Gastroesophageal sphincter (tissue), 3 donors: ENCODE measurements at regions not wholly inside any gene's neighbourhood (a gene's known extent, or its start where the extent isn't known, plus 50 kb on each side); places are given as distances from the start of the nearest gene placed in this dataset.

Experiments used
- CTCF ChIP-seq, 4 experiments: fragments of 200-600 bp in 2 of 4; fragments of 450-650 bp in 2 of 4; sonication (generic) in 1 of 4; IDR thresholded peaks; one replicate each; pipeline ENCODE4 v1.5.1; 2017 to 2019; ENCODE audit warnings: antibody characterized with exemption in 4 of 4, mild to moderate bottlenecking in 2 of 4, moderate library complexity in 2 of 4
- POLR2A ChIP-seq, 2 donors: fragments of 450-650 bp; IDR thresholded peaks; one replicate each; pipeline ENCODE4 v1.6.1; 2017; ENCODE audit warnings: antibody characterized with exemption in 2 of 2, mild to moderate bottlenecking in 2 of 2, moderate library complexity in 1 of 2

GRCh38 chr5:2908086-2908485 is 156.6 kb upstream of the IRX2 start:
- no peak for TF ChIP-seq CTCF (IDR thresholded peaks at IDR 0.05)
- TF ChIP-seq POLR2A (IDR thresholded peaks at IDR 0.05): no peak
